H54 (cell line): ENCODE measurements at regions not wholly inside any gene's neighbourhood (a gene's known extent, or its start where the extent isn't known, plus 50 kb on each side); places are given as distances from the start of the nearest gene placed in this dataset.

Experiments used
- DNase-seq: peaks from one replicate; pipeline ENCODE4 v3.0.0; 2011; ENCODE audit warnings: low spot score, mixed read lengths; ENCODE audit not compliant: insufficient read length
- FAIRE-seq: peaks from 3 replicates; lab custom pipeline; 2011; peaks lifted over from hg19 to GRCh38; lab: Jason Lieb, UNC
- POLR2A ChIP-seq: IDR thresholded peaks from 2 replicates; pipeline ENCODE4 v1.6.1; 2011; ENCODE audit warnings: low read depth, mild to moderate bottlenecking, low read length

DNA sequence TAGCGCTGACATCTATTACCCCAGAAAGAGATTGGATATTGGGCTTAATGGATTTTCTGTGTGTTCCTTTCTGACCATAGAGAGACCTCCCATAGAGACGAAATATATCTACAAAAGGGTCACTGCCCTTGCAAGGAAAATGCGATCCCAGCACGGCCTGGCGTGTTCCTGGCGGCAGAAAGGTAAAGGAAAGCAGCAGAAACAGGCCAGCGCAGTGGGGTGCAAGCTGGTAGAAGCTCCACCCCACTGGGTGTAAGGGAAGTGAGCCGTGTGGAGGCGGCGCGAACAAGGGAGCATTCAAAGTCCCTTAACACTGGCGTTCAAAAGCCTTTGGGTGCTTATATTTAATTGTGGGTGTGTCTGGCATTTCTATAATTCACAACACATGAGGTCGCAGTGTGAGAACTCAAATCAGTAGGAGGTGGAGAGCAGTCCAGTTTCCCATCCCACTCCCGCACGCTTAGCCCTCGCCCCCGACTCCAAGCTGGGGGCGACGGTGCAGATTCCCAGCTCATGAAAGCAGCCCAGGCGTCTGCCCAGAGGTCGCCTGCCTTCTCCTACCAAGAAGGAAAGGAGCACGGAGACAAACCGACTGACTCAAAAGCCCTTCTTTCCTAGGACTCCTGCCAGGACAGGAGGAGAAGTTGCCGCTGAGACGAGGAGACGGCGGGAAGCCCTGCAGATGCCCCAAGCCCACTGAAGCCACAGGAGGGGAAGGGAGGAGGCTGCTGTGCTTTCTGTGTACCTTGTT, 478.4 kb downstream of the FOXO1 start:
- TF ChIP-seq POLR2A: no peak
- FAIRE-seq: no peak
- no peak for DNase-seq

DNA sequence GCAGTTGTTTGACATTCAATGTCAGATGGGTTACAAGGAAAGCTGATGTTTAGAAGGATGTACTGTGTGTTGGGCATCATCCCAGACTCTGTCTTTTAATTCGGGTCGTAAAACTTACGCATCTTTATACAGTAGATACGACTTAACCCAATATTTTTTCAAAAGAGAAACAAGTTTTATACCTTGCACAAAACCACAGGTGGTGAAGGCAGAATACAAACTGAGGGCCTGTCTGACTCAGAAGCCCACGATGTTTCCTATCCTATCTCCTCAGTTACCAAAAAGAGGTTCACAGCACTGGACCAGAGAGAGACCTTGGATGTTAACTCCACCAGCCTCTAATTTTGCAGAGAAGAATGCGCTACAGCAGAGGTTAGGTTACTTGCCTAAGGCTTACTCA, 477.0 kb downstream of the FOXO1 start:
- no peak for TF ChIP-seq POLR2A
- FAIRE-seq (no peak), DNase-seq (no peak)

DNA sequence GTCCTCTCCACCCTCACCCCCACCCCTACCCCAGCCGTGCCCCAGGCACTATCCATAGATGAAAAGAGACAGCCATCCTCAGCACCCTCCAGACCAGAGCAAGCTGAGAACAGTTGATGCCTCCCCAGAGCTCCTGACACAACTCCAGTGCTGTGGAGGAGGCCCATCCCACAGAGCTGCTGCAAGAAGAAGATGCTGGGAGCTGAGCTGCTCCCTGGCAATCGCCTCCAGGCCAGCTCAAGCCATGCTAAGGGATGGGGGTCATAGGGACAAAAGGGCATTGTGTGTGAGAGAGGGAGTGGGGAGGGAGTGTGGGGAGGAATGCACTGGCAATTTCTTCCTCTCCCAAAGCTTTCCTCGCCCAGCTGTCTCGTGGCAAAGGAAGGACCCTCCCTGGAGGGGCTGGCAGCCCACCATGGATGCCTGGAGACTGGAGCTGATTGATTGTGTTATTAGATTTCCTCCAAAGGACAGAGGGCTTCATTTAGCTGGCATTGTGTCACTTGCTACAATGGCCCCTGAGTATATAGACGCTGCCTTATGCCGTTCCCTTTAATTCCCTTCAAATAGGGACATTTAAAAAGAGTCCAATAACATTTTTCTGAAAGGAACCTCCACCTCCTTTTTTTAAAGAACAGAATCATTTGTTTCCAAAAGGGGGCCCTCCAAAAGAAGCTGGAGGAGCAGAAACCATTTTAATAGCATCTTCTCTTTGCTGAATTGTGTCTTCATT, 476.4 kb downstream of the FOXO1 start:
- no peak for TF ChIP-seq POLR2A
- no peak for FAIRE-seq
- no peak for DNase-seq

DNA sequence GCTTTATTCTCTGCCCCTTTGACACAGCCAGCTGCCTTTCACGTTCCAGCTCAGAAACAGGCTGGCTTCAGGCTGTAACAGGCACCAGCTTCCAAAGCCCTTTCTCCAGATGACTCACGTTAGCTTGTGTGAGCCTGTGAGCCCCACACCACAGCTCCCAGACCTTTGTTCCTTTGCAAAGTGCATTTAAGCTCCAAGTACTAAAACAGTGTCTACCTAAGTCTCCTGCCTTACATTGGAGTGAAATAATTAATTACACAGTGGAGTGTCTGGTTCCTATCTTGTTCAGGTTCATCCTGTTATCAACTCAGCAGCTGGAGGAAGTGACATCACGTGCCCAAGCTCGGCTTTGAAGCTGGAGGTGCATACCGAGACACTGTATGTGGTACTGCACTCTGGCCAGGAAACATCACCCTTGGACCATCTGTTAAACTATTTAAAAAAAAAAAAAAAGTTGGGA, 475.8 kb downstream of the FOXO1 start:
- FAIRE-seq (no peak), DNase-seq (peak; percentile 13)
- no peak for TF ChIP-seq POLR2A

DNA sequence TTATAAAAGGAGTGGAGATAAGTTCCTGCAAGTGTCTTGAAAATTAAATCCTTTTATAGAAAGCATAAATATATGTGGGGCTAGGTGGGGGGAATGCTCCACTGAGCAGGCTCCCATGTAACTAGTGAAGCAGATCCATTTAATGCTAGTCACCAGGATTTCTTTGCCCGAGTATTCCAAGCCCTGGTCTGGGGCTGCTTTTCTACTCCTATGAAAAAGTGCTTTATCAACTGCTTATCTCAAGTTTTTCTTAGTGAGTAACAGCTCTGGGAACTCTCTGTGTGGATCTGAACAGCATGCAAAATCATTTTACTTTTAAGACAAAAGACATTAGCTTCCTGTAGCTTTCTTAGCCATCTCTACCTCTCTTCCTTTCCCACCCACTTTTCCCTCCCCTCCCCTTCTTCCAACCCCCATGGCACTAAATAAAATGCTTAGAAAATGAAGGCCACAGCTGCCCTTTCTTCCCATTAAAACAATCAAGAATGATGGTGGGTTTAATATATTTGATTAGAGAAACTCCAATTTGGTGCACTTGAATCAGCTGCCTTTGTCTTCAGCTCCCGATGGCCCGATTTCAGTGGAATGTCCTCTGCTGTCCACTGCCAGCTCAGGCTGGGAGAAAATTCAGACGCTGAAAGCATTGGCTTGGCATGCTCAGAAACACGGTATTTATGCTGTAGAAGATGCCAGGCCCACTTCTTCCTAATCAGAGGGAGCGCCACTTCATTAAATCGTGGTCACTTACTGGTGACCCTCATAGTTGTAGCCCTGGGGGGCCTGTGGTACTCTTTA, 475.1 kb downstream of the FOXO1 start:
- DNase-seq (no peak), FAIRE-seq (no peak)
- no peak for TF ChIP-seq POLR2A

DNA sequence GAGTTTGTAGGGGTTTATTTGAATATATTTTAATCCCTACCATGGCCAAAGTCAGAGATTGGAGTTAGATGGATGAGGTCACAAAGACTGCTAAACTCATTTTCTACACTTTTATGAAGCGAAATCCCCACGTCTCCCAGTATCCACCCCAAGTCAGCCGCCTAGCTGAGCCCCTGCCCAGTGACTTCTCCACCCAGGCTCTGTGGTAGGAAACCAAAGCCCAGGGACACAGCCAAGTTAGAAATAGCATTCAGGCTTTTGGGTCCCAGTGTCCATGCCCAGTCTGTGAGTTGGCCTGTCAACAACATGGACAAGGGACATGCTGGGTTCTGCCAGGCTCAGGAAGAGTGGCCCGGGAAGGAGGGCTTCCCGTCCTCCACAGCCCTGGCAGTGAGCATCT, 474.0 kb downstream of the FOXO1 start:
- no peak for TF ChIP-seq POLR2A

DNA sequence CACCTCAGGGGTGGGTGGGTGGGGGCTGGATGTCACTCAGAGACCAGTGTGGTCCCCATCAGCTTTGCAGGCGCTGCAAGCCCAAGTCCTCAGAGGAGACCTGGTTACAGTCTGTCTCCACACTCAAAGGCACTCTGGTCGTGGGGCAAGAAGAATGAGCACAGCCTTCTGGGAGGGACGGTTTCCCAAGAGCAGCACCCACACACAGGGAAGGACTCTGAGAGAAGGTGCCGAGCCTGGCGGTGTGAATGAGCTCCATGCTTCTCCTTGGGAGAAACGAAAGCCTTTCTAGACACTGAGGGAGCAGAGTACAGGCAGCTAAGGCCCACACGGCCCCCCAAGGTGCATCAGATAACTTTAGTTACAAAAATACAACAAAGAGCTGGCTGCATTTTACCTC, 473.6 kb downstream of the FOXO1 start:
- FAIRE-seq: no peak
- DNase-seq: no peak
- TF ChIP-seq POLR2A: no peak

More for the DNA sequence above, 474.0 kb downstream of the FOXO1 start:
- DNase-seq: no peak
- no peak for FAIRE-seq

DNA sequence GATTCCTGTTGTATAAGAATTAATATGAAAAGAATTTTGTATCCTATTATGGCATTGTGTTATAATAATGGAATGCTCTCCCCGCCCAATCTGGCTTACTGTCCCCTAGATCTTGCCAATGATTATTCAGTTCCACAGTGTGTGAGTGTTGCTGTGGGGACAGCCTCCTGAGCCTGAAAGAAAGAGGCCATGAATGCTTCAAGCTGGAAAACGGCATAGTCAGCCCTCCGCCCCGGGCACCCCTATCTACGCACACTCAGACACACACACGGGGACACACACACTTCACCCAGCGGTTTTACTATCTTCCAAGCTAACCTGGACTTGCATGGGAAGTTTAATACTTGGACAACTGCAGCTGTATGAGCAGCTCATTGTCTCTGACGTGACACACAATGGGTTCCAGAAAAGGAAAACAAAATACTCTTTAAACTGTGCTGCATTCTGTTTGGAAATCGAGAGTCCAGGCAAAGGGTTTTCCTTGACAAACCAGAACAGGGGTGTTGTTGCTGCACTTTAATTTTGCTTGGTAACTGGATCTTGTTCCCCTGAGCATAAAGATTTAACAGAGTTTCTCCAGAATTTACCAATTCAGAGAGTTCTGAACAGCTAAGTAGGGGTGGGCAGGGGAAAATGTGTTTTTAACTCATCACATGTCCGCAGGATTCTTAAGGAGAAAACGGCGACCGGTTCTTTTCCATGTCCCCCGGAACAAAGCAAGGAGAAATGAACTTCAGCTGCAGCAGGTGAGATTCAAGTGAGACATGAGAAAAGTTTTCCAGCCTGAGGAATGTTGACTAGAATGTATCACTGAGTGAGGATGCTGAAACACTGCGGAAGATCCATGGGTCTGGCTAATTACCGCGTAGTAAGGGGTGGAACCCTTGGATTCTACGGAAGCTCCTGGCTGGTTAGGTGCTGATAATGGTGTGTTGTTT, 472.9 kb downstream of the FOXO1 start:
- DNase-seq (no peak), FAIRE-seq (no peak)
- no peak for TF ChIP-seq POLR2A

DNA sequence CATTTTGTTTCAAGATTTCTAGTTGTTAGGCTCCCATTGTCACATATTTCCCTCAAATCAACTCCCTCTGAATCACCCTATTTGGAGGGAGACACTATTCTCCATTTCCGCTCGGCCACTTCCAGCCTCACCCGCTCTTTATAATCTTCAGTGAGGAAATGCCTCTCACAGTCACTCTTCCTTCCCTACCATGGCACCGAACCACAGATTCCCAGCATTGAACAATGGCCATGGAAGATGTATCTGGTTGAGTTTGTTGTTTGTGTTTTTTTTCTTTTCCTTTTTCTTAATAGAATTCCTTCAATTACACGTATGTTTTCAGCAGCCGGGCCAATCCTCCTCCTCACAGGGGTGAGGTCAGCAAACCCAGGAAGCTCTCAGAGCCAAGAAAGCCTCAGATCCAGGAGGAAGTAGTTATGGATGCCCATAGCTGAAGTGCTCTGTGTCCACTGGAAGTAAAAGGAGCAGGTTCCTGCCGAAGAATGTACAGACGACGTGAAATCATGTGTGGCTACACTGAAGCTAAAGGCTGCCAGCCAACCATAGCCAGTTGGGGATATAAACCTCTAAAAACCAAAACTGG, 472.1 kb downstream of the FOXO1 start:
- no peak for DNase-seq
- FAIRE-seq: no peak
- TF ChIP-seq POLR2A: no peak

DNA sequence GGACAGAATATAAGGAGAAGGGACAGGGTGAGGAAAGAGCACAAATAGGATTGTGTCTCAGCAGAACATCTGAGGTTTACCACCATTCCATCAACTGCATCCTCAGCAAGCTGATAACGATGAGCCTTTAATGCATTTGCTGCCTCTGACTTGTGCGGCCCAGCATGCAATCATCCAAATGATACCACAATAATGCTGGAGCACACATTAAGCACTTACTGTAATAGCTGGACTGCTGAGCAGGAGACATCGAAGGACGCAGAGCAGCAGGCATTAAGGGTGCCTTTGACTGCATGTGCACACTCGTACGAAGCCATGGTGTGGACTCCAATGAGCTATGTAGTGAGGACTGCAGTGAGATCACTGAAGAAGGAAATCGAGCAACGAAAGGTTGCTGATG, 469.4 kb downstream of the FOXO1 start:
- TF ChIP-seq POLR2A: no peak
- FAIRE-seq: no peak
- no peak for DNase-seq

DNA sequence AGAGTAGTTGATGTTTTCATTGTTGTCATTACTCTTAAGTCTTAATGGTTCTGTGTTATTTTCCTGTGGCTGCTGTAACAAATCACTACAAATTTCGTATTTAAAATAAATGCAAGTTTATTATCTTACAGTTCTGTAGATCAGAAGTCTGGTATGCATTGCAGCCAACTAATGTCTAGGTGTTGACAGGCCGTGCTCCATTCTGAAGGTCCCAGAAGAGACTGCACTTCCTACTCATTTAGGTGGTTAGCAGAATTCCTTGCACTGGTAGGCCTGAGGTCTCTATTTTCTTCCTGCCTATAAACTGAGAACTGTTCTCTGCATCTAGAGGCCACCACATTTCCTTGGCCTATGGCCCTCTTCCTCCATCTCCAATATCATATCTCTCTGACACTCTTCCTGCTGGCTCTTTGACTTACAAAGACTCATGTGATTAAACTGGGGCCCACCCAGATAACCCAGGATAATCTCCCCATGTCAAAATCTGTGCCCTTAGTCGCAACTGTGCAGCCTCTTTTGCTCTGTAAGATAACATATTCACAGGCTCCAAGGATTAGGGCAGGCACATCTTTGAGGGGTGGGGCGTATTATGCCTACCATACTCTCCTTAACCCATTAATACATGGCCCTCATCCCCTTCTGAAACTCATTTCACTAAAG, 468.4 kb downstream of the FOXO1 start:
- FAIRE-seq (no peak), DNase-seq (no peak)
- TF ChIP-seq POLR2A: no peak

DNA sequence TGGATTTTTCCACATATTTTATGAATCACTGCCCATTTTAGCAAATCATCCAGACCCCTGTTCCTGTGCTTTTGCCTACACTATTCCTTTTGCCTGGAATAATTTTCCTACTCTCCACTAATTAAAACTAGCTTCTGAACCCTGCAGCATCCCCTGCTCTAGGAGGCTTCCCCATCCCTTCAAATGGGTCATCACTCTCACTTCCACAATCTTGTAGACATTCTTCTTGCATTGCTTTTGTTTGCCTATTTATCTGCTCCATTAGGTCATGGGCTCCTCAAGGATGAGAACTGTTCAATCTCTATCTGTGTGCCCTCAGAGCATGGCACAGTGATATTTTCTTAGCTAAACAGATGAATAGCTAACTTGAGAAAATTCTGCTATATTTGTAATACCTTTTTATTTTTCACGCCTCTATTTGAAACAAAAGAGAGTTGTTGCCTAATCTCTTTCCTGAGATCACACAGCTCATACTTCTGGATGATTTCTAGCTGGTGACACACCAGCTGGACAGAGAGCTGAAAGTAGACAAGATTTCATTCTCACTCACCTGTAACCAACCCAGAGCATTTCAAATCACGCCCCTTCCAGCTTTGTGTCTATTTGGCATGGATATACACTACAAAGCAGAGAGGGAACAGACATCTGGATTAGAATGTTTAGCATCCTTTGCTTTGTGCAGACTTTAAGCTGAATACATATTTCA, 466.0 kb downstream of the FOXO1 start:
- no peak for DNase-seq
- no peak for FAIRE-seq
- no peak for TF ChIP-seq POLR2A
